GM12873 (cell line): ENCODE measurements at regions not wholly inside any gene's neighbourhood (a gene's known extent, or its start where the extent isn't known, plus 50 kb on each side); places are given as distances from the start of the nearest gene placed in this dataset.

Experiments used
- CTCF ChIP-seq: IDR thresholded peaks from 2 replicates; pipeline ENCODE4 v1.5.1; 2012; ENCODE audit warnings: low read depth, mild to moderate bottlenecking, moderate library complexity, low read length, control low read depth; ENCODE audit not compliant: insufficient read depth; ENCODE audit errors: missing control alignments

GRCh38 chr1:22231068-22231593, 88.2 kb upstream of the WNT4 start:
- no peak for TF ChIP-seq CTCF

- peak; percentile 37 for TF ChIP-seq CTCF
Observed at GRCh38 chr1:22231995-22232690, 89.2 kb upstream of the WNT4 start.

- no peak for TF ChIP-seq CTCF
Observed at GRCh38 chr1:22233222-22233621, 90.3 kb upstream of the WNT4 start.

GRCh38 chr1:22234476-22235030, 91.7 kb upstream of the WNT4 start:
- TF ChIP-seq CTCF = no peak

GRCh38 chr1:22236166-22236565, 93.3 kb upstream of the WNT4 start:
- no peak for TF ChIP-seq CTCF

GRCh38 chr1:22236900-22237299, 94.0 kb upstream of the WNT4 start:
- TF ChIP-seq CTCF = no peak

- no peak for TF ChIP-seq CTCF
Observed at GRCh38 chr1:22237433-22238093, 94.7 kb upstream of the WNT4 start.
